NCI-H2227 treated with DMSO at 0.1 percent for 48 hours (cell line): ENCODE measurements at regions not wholly inside any gene's neighbourhood (a gene's known extent, or its start where the extent isn't known, plus 50 kb on each side); places are given as distances from the start of the nearest gene placed in this dataset.

Experiments
- DNase-seq: peaks from one replicate; lab custom pipeline; 2025; lab: John Stamatoyannopoulos, UW

DNA sequence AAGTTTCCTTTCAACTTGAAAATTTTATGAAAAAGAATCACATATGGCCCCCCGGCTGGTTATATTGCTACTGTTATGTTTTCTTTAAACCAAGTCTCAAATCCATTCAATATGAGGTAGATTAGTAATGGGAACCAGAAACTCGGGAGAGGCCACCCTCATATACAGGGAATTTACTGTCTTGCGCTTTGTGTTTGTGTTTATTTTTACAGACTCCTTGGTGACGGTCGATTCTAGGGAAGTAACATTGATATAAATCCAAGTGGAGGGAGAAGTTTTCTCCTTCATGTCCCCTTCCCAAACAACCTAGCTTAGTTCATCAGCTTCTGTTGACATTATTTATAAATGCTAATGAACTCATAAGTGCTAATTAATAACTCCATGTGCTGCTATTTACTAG, 163.5 kb upstream of the LMO4 start:
- DNase-seq: no peak

DNA sequence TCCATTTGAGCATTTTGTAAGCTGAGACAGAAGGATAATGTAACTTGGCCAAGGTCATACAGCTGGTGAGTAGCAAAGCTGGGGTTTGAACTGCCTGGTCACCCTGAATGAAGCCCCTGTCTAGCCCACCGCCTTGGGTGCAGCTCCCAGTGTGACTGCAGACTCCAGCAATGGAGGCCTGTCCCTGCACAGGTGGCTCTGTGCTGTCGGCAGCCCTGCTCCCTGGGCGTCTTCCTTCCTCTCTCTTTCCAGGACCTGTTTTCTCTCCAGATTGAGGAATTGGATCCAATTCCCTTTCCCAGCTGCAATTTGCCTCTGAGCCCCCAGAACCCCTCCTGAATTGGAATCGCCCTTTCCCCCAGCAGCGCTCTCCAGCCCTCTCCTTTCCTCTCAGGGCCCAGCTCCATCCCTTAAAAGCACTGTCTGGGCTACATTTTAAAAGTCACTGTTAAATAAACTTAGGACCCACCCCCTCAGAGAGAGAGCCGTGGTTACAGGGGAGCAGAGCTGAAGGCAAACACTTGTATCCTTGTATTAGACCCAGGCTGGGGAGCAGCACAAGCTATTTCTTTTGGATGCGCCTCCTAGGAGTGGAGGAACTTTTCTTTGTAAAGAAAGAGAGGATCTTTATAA, 161.4 kb upstream of the LMO4 start:
- no peak for DNase-seq

DNA sequence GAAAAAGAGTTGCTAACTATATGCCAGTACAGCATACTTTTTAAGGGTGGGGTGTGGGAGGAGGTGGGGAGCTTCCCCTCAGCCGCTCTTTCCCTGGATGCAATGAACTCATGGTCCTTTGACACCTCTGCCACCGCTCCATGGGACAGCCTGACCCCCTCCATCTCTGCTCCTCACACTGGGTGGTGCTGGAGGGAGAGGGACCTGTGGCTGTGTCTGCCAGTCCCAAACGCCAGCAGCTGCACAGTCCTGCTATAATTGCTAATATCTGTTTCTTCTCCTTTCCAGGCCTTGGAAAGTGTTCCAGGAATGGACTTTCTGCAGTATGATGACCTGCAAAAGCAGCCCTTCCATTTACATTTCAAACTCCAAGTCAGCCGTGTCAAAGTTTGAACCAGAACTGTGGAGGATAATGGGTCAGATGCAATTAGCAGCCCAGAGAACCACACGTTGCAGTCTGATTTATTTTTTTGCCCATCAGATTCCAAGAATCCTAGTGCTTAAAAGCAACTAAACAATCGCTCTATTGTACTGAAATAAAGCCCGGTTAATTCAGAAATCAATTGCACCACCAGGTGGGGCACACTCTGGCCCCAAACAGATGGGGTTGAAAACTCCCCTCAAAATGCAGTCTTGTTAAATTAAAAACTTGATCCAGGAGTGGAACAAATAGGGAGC, 160.7 kb upstream of the LMO4 start:
- DNase-seq: no peak

DNA sequence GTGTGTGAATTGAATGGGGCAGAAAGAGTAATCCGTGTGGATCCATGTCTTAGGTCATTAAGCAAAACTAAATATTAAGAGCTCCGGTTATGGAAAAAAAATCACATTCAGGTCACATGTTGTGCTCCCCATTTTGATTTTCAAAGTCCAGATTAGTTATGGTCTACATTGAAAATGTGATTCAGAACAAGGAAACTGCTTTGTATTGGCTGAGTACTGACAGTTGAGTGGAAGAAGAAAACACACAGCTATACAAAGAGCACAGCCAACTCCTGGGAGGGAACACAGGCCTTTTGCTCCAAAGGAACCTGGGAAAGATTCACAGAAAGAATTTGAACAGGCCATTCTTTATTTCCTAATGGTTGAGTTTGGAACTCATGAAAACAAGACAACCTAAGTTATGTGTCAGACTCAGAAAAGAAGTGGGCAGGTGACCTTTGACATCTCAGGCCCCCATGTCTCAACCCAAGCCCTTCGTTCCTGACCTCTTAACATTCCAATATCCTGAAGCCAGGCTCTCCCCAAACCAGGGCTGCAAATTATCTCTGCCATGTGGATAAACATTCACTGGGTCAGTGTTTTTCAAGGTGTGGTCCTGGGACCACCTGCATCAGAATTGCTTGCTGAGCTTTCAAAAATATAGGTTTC, 159.3 kb upstream of the LMO4 start:
- DNase-seq: no peak

DNA sequence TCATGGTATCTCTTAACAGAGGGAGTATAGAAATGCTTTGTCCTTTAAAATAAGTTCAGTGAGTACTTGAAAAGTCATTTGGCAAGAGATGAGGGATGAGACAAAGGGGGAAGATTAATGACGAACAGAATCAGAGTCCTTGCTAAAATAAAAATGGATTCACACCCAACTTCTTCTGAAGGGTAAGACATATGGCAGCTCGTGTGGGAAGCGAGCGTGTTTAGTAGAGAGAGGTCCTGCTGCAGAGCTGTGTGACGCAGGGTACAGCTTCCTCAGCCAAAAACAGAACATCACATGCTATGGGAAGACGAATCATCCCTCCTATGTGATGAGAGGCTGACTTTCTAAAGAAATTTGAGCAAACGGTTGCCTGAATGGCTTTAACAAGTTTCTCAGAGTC, 158.5 kb upstream of the LMO4 start:
- DNase-seq: no peak

DNA sequence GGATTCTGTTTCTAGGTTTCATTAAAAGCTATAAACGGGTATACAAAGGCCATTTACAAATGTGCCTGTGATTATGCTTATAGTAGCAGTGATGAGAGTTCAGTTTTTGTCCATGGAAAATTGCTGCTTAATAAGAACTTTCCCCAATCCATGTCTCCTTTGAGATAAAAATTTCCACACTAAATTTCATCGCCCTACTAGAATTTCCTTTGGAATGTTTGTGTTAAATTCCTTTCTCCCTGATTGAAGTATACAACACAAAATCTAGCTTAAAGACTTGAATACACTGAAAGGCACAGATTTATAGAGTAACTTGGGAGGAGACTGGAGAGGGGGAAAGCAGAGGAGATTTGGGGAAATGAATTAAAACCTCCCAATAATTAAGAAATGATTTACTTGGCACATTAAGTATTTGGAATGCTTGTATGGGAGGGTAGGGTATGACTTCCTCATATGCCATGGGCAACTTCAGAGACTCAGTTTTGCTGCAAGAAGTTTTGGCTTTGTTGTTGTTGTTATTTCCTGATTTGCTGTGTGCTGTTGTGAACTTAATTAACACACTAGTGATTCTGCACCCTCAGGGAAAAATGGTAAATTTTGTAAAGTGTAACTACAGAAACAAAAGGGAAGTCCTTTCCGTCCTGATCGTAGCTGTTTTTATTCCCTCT, 157.6 kb upstream of the LMO4 start:
- no peak for DNase-seq

DNA sequence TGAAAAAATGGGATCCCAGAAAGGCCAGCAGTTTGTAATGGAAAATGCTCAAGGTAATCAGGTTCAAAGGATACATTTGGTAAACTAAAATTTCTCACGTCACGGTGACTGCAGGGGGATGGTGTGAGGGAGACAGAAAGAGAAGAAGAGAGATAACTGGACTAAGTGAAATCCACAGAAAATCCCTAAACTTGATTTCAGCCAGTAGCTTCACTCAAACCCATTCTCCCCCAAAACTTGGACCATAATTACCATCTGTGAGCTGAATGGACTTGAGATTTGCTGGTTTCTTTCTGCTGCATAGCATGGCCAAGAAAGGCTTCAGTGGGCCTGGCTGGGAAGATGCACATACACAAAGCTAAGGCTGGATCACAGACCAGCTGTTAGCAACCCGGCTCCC, 155.4 kb upstream of the LMO4 start:
- no peak for DNase-seq

DNA sequence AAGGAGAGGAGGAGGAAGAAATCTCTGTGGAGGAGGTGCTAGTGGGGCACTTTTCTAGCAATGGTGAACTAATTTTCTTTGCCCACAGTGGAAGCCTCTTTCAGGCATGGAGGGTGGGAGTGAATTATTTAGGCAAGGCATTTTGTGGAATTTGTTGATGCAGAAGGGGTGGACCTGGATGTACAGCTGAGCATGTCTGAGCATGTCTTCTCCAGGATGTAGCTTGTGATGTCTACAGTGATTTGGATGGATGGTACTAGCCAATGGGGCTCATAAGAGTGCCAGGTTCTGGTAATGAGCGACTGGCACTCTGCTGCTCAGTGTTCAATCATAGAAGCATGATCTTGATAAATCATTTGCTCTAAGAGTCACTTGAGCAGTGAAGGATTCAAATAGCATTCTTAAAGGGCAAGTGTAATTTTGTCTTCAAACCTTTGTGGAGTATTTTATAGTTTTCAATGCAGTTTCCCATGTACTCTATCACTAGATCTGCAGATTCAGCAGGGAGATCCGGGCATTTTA, 153.9 kb upstream of the LMO4 start:
- no peak for DNase-seq

DNA sequence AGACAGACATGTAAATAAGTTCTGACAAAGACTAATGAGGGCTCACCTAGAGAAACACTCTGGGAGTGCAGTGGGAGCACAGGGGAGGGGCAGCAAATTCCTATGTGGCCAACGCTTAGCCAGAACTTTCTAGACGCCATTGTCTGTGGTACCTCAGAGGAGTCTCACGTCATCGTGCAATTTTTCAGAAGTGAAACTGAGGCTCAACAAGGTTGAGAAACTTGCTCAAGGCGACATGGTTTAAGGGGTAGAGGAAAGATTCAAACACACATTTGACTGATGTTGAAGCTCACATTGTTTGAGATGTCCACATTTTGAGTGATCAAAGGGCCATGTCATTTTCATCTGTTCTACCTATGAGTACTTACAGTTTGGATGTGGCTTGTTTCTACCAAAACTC, 152.6 kb upstream of the LMO4 start:
- no peak for DNase-seq

DNA sequence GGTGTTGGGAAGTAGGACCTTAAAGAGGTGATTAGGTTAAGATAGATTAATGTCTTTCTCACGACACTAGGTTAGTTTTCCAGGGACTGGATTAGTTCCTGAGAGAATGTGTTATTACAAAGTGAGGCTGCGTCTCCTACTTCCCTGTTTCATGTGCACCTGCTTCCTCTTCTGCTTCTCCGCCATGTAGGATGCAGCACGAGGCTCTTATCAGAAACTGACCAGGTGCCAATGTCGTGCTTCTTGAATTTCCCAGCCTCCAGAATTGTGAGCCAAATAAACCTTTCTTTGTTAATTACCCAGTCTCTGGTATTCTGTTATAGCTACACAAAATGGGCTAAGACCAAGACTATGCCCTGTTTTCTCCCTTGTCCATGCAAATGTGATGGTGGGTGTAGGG, 152.2 kb upstream of the LMO4 start:
- DNase-seq: no peak

DNA sequence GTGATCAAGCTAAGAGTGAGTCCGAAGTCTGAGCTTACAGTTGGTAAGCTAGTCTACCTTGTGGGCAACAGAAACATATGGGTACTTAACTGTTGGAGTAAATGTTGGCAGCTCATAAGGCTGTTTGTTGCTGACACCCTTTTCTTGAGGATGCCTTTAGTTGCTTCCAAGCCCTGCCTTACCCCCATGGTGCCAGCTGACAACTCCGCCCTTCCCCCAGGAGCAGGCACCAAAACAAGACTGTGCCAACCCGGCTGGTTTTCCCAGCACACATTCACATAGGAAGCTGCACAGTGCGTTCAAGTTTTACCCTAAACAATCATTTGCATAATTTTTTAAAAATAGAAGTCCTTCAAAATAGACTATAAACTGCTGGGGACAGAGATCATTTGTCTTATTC, 150.2 kb upstream of the LMO4 start:
- DNase-seq: no peak

DNA sequence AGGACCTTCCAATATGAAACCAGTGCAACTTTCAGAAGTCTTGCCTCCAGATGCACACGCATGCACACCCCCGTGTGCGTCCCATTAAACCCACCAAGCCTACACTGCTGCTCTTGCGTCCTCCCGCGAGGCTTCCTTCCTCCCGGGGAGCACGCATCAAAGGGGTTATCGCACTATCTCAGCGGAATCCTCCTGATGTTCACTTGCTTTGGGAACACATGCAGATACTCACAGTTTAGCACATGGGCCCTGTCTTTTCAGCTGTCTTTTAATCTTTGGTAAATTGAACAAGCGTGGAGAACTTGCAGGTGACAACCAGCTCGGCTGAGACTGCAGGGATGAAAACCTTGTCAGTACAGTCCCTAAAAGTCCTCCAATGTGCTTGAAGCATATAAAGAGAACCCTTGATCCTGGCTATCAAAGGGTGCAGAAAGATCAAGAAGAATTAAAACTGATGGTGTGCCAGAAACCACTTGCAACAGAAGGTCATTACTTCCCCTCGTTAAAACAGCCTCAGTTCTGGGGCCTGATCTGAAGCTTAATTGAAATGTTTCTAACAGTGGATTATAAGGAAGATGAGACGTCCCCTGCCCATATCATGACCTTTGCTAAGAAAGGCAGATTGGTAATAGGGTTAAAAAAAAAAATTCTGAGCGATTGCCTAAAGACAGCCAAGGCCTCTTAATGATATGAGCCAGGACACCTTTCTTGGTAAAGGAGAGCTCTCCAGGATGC, 149.4 kb upstream of the LMO4 start:
- DNase-seq: no peak

DNA sequence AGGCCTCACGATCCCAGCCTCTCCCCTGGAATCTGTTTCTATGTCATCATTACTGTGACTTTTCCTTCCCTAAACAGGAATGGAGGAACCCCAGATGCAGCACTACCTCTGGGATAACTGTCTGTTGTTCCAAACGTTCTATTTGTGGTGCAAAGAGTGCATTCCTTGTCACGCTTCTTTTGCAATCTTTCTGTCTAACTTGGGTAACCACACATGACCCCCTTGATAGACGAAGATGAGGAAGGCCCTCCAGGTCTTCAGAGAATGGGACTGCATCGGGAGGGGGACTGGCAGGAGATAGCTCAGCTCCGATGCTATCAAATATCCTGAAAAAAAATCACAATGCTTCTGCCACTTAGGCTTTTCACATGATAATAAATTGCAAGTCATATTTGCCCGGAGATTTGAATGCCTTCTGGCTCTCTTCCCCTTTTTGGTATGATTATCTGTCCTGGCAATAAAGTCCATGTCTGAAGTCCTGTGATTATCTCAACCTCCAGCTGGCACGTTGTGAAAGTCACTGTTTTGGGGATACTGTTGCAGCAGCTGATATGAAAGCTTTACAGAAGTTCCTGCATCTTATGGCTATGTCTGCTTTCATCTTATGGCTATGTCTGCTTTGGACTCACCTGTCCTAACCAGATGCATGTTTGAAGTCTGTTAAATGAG, 148.7 kb upstream of the LMO4 start:
- no peak for DNase-seq

DNA sequence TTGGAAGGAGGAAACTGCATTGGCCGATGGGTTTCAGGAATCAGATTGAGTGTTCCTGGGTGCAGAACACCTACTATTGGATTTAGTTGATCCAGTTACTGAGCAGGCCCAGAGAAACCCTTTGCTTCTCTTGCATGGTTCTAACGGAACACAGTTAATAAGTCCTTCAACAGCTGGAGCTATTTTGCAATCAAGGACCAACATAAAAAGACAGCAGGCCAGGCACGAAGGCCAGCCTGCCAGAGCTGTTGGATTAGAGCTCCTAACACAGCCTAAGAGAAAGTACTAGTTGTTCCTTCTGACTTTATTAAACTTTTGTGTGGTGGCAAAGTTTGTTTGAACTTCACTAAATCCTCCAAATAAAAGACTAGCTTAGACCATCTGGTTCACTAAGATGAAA, 148.0 kb upstream of the LMO4 start:
- DNase-seq: no peak

DNA sequence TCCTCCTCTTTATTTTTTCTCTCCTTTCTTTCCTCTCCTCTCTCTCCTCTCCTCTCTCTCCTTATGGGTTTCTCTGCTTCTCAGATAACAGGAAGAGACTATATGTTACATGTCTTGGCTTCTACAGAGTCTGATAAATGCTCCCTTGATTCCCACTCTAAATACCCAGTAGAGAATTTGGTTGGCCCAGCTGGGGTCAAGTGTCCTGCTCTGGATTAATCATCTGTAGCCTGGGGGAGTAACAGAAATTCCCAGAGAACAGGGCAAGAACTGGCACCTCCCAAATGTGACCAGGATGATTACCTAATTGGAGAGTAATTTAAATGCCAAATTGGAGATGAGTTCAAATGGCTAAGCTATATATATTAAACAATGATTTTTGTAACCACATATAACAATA, 146.1 kb upstream of the LMO4 start:
- no peak for DNase-seq

DNA sequence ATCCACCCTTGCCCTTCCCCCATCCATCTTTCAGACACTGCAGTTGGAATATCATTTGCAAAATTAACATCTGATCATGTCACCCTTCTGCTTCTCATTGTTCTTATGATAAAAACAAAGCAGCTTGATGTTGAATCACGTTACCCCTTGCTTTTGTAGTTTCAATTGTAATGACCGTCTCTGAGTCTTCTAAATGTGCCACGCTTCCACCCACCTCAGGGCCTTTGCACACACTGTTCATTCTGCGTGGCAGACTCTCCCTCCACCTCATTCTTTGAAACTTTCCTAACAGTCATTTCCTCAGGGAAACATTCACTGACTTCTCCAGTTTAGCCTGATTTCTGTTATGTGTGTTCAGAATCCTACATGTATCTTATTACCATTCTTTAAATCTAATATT, 143.6 kb upstream of the LMO4 start:
- DNase-seq: no peak

DNA sequence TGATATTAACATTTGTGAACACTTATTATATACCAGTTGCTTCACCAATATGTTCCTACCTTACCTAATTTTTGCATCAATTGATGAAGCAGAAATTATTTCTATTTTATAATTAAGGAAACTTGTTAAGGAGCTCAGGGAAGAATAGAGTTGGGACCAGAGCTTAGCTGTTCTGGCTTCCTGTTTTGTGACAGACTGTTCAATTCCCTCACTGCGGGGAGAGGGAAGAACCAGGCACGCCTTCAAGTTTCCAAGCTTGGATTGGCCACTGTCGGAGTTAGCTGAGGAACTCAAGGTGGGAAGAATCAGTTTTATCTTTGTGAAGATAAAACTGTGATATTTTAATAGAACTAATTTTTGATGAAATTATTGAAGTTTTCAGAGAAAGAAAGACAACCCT, 142.3 kb upstream of the LMO4 start:
- no peak for DNase-seq

DNA sequence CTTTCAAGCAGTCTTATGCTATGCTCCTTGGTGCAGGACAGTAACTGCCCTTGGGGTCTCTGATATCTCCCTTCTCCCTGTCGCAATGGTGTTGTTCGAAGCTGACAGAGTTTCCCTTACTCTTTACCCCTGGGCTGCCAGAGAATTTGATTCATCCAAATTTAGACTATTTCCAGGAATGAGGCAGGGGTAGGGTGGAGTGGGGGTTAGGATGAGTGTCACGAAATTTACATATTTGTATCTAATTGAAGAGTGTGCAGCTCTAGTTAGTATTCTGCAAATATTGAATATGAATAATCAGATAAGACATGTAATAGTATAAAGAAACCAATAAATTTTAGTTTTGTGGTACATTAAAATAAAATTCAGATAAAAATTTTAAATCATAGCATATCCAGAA, 140.0 kb upstream of the LMO4 start:
- DNase-seq: no peak

DNA sequence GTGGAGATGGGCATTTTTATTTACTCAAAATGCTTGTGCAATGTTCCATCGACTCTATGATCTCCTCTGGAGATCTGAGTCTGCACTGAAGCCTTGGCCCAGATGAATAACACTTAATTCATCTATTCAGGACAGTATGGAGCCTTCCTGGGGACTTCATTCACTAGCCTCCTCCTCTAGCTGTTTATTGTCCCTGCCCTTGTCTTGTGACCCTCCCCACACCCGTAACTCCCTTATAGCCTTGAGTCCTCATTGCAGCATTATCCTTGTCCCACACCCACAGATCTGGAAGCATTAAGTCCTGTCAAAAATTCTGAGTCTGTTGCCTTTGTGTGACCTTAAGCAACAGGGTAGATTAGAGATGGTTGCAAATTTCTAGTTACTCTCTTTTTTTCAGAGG, 138.3 kb upstream of the LMO4 start:
- DNase-seq: no peak

DNA sequence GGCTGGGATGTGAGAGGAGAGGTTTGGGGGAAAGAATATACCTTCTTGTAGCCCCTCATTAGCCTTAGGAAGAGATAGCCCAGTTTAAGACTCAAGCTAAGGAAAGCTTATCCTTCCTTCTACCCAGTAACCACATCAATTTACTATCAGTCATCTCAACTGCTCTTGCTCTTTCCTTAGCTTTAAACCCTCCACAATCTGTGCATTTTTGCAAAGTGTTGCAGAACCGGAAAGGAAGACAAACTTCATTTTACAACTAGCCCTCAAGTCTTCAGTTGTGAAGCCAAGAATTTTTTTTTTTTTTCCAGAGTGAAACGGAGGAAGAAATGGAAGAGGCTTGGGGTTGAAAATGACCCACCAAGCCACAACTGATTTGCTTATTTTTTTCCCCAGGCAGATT, 137.0 kb upstream of the LMO4 start:
- no peak for DNase-seq

DNA sequence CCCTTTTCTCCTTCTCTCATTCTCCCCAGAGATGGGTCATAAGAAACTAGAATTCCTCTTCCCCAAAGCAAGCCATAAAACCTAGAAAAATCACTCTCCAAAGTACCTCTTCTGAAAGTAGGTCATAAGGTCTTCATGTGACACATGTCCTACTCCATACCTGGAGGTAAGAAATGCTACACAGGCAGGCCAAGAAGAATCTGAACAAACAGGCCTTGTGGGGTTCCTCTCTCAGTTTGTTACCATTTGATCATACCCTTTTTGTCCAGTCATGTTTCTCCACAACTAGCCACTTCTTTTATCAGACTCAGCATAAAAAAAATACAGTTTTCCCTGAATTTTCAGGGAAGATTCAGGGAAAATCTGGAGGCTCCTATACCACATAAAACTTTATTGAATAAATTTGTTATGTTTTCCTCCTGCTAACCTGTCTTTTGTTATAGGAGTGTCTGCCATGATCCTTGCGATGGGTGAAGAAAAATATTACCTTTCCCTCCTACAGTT, 134.4 kb upstream of the LMO4 start:
- no peak for DNase-seq

DNA sequence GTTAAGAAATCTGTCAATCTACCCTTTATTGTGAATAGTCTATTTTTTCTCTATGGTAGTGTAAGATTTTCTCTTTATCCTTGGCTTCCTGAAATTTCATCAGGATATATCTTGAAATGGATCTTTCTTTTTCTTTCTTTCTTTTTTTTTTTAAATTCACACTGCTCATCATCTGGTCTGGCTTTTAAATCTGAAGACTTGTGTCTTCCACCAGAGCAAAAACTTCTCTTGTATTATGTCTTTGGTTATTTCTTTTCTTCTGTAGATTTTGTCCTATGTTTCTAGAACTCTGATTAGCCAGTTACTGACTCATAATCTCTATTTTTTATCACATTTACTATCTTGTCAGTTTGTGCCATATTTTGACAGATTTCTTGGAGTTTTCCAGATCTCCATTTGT, 133.8 kb upstream of the LMO4 start:
- DNase-seq: no peak
